Neuronal stem cell (in vitro differentiated cells): ENCODE measurements at regions not wholly inside any gene's neighbourhood (a gene's known extent, or its start where the extent isn't known, plus 50 kb on each side); places are given as distances from the start of the nearest gene placed in this dataset.

ENCODE experiments used
- DNase-seq: peaks from one replicate; pipeline ENCODE4 v3.0.0-alpha.2; 2013; ENCODE audit warnings: low spot score
- H2AFZ ChIP-seq: one replicate; pipeline ENCODE4 v1.6.1; 2013; ENCODE audit warnings: mild to moderate bottlenecking, low read length, inconsistent platforms
- H2AK5ac ChIP-seq: 2 replicates; pipeline ENCODE4 v1.6.1; 2013; ENCODE audit warnings: low read depth, mild to moderate bottlenecking, inconsistent platforms, low read length, moderate library complexity, mixed read lengths
- H2BK120ac ChIP-seq: 2 replicates; pipeline ENCODE4 v1.6.1; 2013; ENCODE audit warnings: low read depth, mild to moderate bottlenecking, inconsistent platforms, low read length, moderate library complexity, mixed read lengths
- H2BK12ac ChIP-seq: one replicate; pipeline ENCODE4 v1.6.1; 2013; ENCODE audit warnings: low read length, inconsistent platforms
- H2BK15ac ChIP-seq: 2 replicates; pipeline ENCODE4 v1.6.1; 2013; ENCODE audit warnings: mild to moderate bottlenecking, low read length, inconsistent platforms, mixed read lengths
- H2BK5ac ChIP-seq: one replicate; pipeline ENCODE4 v1.6.1; 2013; ENCODE audit warnings: inconsistent platforms, mild to moderate bottlenecking, low read length, moderate library complexity
- H3K14ac ChIP-seq: one replicate; pipeline ENCODE4 v1.6.1; 2013; ENCODE audit warnings: low read length, inconsistent platforms
- H3K18ac ChIP-seq: 2 replicates; pipeline ENCODE4 v1.6.1; 2013; ENCODE audit warnings: low read length, inconsistent platforms
- H3K23ac ChIP-seq: 2 replicates; pipeline ENCODE4 v1.6.1; 2013; ENCODE audit warnings: low read depth, mild to moderate bottlenecking, mixed read lengths, low read length, inconsistent platforms; ENCODE audit not compliant: poor library complexity
- H3K27ac ChIP-seq: replicated peaks from 3 replicates; pipeline ENCODE4 v1.5.1; 2013; ENCODE audit warnings: low read length, inconsistent platforms
- H3K27me3 ChIP-seq, 3 experiments: 2 replicates each; pipeline ENCODE4 v1.6.1; 2013; ENCODE audit warnings: low read length in 3 of 3, mild to moderate bottlenecking in 2 of 3, inconsistent platforms in 1 of 3, low read depth in 1 of 3, mixed read lengths in 1 of 3, moderate library complexity in 1 of 3; ENCODE audit not compliant: control insufficient read depth in 3 of 3, insufficient read depth in 3 of 3
- H3K36me3 ChIP-seq, 2 donors: replicated peaks in 1 of 2; 2 replicates each; pipeline ENCODE4 v1.6.1; 2013; ENCODE audit warnings: low read length in 2 of 2; ENCODE audit not compliant: control insufficient read depth in 2 of 2, insufficient read depth in 2 of 2
- H3K4ac ChIP-seq: 2 replicates; pipeline ENCODE4 v1.6.1; 2013; ENCODE audit warnings: inconsistent platforms, mild to moderate bottlenecking, low read length, moderate library complexity
- H3K4me1 ChIP-seq, 2 donors: 1 replicate in 1 of 2; 2 replicates in 1 of 2; pipeline ENCODE4 v1.6.1; 2013; ENCODE audit warnings: low read length in 2 of 2, low read depth in 1 of 2; ENCODE audit not compliant: control insufficient read depth in 2 of 2, insufficient read depth in 1 of 2
- H3K4me2 ChIP-seq: one replicate; pipeline ENCODE4 v1.6.1; 2013; ENCODE audit warnings: mild to moderate bottlenecking, low read length, inconsistent platforms; ENCODE audit not compliant: insufficient read depth, poor library complexity, severe bottlenecking
- H3K4me3 ChIP-seq, 2 donors: 2 replicates each; pipeline ENCODE4 v1.5.1; 2013; ENCODE audit warnings: low read length in 2 of 2, mild to moderate bottlenecking in 2 of 2, inconsistent platforms in 1 of 2, moderate library complexity in 1 of 2
- H3K79me1 ChIP-seq: one replicate; pipeline ENCODE4 v1.6.1; 2013; ENCODE audit warnings: low read depth, mild to moderate bottlenecking, inconsistent platforms, low read length, moderate library complexity
- H3K9ac ChIP-seq: one replicate; pipeline ENCODE4 v1.6.1; 2013; ENCODE audit warnings: mild to moderate bottlenecking, low read depth, low read length, inconsistent platforms; ENCODE audit not compliant: poor library complexity
- H3K9me3 ChIP-seq, 2 donors: replicated peaks in 1 of 2; 2 replicates each; pipeline versions ENCODE3 to v1.6.1; 2013; ENCODE audit warnings: low read length in 2 of 2, mild to moderate bottlenecking in 2 of 2, inconsistent platforms in 1 of 2, low read depth in 1 of 2, mixed read lengths in 1 of 2, moderate library complexity in 1 of 2; ENCODE audit not compliant: control insufficient read depth in 2 of 2, insufficient read depth in 1 of 2
- H4K8ac ChIP-seq: one replicate; pipeline ENCODE4 v1.6.1; 2013; ENCODE audit warnings: low read depth, mild to moderate bottlenecking, inconsistent platforms, low read length, moderate library complexity
- H4K91ac ChIP-seq: one replicate; pipeline ENCODE4 v1.6.1; 2013; ENCODE audit warnings: low read length, low read depth, mild to moderate bottlenecking, inconsistent platforms; ENCODE audit not compliant: poor library complexity
- WGBS, 2 donors: extraction: QIAGEN DNeasy Blood & Tissue Kit; methylation state at CpG; one replicate each; pipeline ENCODE4 v1.1.7; 2013; ENCODE audit warnings: missing lambda C conversion rate in 2 of 2, mixed read lengths in 1 of 2; ENCODE audit not compliant: insufficient read length in 2 of 2, insufficient replicate concordance in 1 of 2; ENCODE audit errors: extremely low coverage in 2 of 2; 5-methylcytosine and 5-hydroxymethylcytosine counted together

DNA sequence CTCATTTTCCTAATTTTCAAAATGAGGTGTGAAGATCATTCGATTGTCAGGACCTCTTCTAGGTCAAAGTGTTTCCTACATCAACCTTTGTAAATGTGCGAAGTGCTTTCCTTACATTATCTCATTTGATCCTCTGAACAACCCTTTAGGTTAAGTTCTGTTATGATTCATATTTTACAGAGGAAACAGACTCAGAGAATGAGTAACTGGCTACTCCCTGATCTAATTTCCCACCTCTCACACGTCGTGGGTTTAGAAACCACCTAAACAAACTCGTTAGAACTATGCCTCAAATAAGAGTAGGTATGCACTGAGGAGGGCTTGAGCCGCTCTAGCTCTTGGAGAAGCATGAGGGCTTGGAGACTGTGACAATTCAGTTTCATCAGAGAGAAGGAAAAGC, 148.6 kb downstream of the CD47 start:
- Histone ChIP-seq H2BK120ac (no peak overlapping the region), H3K27me3 (no peaks in the 10 kb centered on the region), H2BK5ac (no peak overlapping the region), H3K4ac (no peak overlapping the region), H3K9me3 (no peaks in the 10 kb centered on the region), H2AK5ac (no peak overlapping the region), H4K91ac (no peak overlapping the region), H3K79me1 (no peaks in the 10 kb centered on the region), H4K8ac (no peak overlapping the region), H3K9ac (no peak overlapping the region), H3K27ac (no peak overlapping the region), H3K36me3 (no peaks in the 10 kb centered on the region), H3K4me1 (peaks cover 6 to 8% of the 10 kb centered on the region in 2 donors), H3K14ac (no peak overlapping the region), H3K4me2 (no peak overlapping the region), H2BK12ac (no peak overlapping the region), H2AFZ (no peak overlapping the region), H3K18ac (no peak overlapping the region), H3K4me3 (no peak overlapping the region), H2BK15ac (no peak overlapping the region), H3K23ac (no peak overlapping the region)
- DNase-seq: no peak
- WGBS, 2 donors: no CpG with 5 or more reads among the region's 6 CpGs

DNA sequence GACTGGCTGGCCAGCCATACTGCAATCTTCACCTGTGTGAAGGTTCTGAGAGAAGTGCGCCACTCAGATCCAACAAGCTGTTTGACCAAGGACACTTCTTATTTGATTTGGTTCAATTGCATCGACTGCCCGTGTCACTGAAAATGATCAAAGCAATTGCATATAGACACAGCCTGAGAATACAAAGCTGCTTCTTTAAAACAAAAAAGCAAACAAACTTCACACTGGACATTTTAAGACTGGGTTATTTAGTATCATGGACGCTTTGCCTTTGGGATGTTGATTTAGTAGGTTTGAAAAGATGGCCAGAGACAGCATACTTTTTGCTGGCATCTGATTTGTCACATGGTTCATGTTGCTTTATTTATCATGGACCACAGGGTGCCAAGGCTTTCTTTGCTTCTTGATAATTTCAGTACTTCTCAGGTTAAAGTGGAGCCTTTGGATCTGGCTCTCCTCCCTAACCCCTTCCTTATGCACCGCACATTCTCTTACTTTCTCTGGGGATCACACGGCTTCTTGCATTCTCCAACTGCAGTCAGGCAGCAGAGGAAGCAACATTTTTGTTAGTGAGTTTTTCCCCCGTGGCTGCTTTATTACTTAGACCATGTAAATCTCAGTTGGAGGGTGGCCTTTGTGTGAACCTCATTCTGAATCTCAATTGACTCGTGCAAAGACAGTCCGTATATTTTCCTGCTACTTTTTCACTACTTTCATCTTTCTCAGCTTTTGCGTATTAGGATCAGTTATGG, 151.0 kb downstream of the CD47 start:
- H2BK15ac ChIP-seq: no peak overlapping the region

DNA sequence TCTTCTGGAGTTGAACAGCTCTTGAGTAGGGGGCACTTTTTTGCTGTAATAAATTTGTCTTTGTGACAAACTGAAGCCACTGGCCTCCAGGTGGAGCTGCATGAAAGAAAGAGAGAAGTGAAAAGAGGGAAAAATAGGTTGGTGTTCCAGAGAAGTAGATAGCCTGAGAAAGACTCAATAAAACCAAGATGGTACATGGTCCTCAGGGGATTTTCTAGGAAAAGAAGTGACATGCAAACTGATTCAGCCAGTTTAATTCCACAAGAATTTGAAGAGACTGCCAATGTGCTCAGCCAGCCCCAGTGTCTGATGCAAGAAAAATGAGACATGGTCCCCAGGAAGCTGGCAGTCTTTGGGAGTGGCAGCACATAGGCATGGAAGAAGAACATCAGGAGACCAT, 152.7 kb downstream of the CD47 start:
- no peaks in the 10 kb centered on the region for H3K36me3 ChIP-seq
- no peak overlapping the region for H2BK5ac ChIP-seq
- H3K79me1 ChIP-seq: no peaks in the 10 kb centered on the region
- H3K9ac ChIP-seq: no peak overlapping the region
- no peak overlapping the region for H4K8ac ChIP-seq
- no peak overlapping the region for H3K27ac ChIP-seq
- no peak overlapping the region for H2BK12ac ChIP-seq
- no peak overlapping the region for H2AK5ac ChIP-seq
- no peaks in the 10 kb centered on the region for H3K27me3 ChIP-seq
- peaks cover 0 to 7% of the 10 kb centered on the region in 2 donors for H3K9me3 ChIP-seq
- H3K23ac ChIP-seq: no peak overlapping the region
- no peak overlapping the region for H3K4me2 ChIP-seq
- H3K4ac ChIP-seq: no peak overlapping the region
- H4K91ac ChIP-seq: no peak overlapping the region
- H3K14ac ChIP-seq: no peak overlapping the region
- H3K4me1 ChIP-seq: peaks cover 3 to 8% of the 10 kb centered on the region in 2 donors
- no peak overlapping the region for H3K4me3 ChIP-seq
- no peak overlapping the region for H2AFZ ChIP-seq
- DNase-seq: no peak
- no peak overlapping the region for H3K18ac ChIP-seq
- H2BK15ac ChIP-seq: no peak overlapping the region
- H2BK120ac ChIP-seq: no peak overlapping the region

More for the DNA sequence above, 151.0 kb downstream of the CD47 start:
- no peak overlapping the region for H2AK5ac ChIP-seq
- no peak overlapping the region for H3K9ac ChIP-seq
- H2BK120ac ChIP-seq: no peak overlapping the region
- no peaks in the 10 kb centered on the region for H3K27me3 ChIP-seq
- no peak overlapping the region for H4K8ac ChIP-seq
- H3K36me3 ChIP-seq: no peaks in the 10 kb centered on the region
- H3K4ac ChIP-seq: no peak overlapping the region
- no peak overlapping the region for H3K14ac ChIP-seq
- peaks cover 6 to 8% of the 10 kb centered on the region in 2 donors for H3K4me1 ChIP-seq
- no peak overlapping the region for H3K23ac ChIP-seq
- H4K91ac ChIP-seq: no peak overlapping the region
- H3K4me2 ChIP-seq: no peak overlapping the region
- H2BK12ac ChIP-seq: no peak overlapping the region
- H3K9me3 ChIP-seq: no peaks in the 10 kb centered on the region
- no peaks in the 10 kb centered on the region for H3K79me1 ChIP-seq
- no CpG with 5 or more reads among the region's 10 CpGs for WGBS, 2 donors
- H3K18ac ChIP-seq: no peak overlapping the region
- no peak overlapping the region for H2BK5ac ChIP-seq
- peak overlapping the region; percentile 69 for H2AFZ ChIP-seq
- no peak overlapping the region for H3K27ac ChIP-seq
- no peak for DNase-seq
- H3K4me3 ChIP-seq: no peak overlapping the region

DNA sequence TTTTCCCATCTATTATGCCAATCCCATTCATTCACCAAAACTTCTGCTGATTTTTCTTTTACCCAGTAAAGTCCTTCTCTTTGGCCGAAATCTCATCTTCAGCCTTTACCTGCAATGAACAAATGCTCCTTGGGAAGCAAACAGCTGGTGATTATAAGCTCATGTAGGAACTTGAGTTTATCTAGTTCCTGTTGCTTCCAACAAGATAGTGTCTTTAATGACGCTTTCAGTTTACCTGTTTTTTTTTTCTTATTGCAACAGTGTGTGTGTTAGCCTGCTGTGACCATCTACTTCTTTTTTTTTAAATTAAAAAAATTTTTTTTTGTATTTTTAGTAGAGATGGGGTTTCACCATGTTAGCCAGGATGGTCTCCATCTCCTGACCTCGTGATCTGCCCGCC, 156.0 kb downstream of the CD47 start:
- H3K36me3 ChIP-seq: no peaks in the 10 kb centered on the region
- H3K14ac ChIP-seq: no peak overlapping the region
- no peaks in the 10 kb centered on the region for H3K27me3 ChIP-seq
- no peak overlapping the region for H3K23ac ChIP-seq
- H3K4me2 ChIP-seq: no peak overlapping the region
- no peak for DNase-seq
- no peak overlapping the region for H3K27ac ChIP-seq
- no peak overlapping the region for H4K8ac ChIP-seq
- no peaks in the 10 kb centered on the region for H3K79me1 ChIP-seq
- no peak overlapping the region for H3K4me3 ChIP-seq
- no peak overlapping the region for H4K91ac ChIP-seq
- peaks cover 0 to 3% of the 10 kb centered on the region in 2 donors for H3K4me1 ChIP-seq
- H3K9me3 ChIP-seq: peaks cover 0 to 9% of the 10 kb centered on the region in 2 donors
- no peak overlapping the region for H3K4ac ChIP-seq
- no peak overlapping the region for H3K9ac ChIP-seq
- H3K18ac ChIP-seq: no peak overlapping the region
- no peak overlapping the region for H2AK5ac ChIP-seq
- no peak overlapping the region for H2BK15ac ChIP-seq
- H2BK5ac ChIP-seq: no peak overlapping the region
- no peak overlapping the region for H2BK120ac ChIP-seq
- H2BK12ac ChIP-seq: no peak overlapping the region
- H2AFZ ChIP-seq: no peak overlapping the region
- WGBS, 2 donors: no CpG with 5 or more reads among the region's 4 CpGs
